OCI-LY1 (cell line): ENCODE measurements at regions not wholly inside any gene's neighbourhood (a gene's known extent, or its start where the extent isn't known, plus 50 kb on each side); places are given as distances from the start of the nearest gene placed in this dataset.

Experiments used
- EZH2 ChIP-seq: fragments of 200-600 bp; sonication (generic), shearing (Covaris generic); IDR thresholded peaks from 2 replicates; pipeline ENCODE4 v1.8.0; 2017; ENCODE audit warnings: borderline replicate concordance, mixed run types, mild to moderate bottlenecking, antibody characterized with exemption, low read length, moderate library complexity, mixed read lengths
- TF ChIP-seq, protein P1 (sequence below): fragments of 200-600 bp; sonication (generic), shearing (Covaris generic); IDR thresholded peaks from 2 replicates; pipeline ENCODE4 v1.5.1; 2017; ENCODE audit warnings: mild to moderate bottlenecking, antibody characterized with exemption, low read length, moderate library complexity, mixed read lengths

DNA sequence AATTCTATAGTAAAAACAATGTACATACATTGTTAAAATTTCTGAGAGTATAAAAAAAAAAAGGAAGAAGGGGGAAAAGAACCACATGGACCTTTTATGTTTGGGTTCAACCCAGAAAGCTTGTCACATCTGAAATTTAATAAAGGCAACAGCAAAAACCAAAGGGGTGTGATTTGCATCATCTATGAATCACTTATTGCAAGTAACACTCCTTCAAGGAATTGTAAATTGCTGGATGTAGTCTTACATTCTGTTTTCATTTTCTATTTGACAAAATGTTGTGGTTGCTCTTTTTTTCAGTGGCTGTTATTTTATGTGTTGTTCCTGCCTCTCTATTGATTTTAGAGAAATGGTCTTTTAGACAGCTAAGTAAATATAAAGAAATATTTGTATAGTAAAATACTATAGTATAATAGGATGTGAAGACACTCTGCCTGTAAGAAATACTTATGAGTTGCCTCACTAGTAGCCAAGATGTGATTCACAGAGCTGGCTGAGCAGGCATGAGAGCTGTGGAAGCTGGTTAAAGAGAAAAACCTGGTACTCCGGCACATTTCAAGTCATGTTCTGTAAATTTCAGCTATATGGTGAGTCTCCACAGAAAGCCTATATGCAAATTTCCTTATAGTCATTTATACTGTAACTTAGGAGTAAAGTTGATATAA is 131.1 kb upstream of the CNTLN start:
- TF ChIP-seq, protein P1, sequence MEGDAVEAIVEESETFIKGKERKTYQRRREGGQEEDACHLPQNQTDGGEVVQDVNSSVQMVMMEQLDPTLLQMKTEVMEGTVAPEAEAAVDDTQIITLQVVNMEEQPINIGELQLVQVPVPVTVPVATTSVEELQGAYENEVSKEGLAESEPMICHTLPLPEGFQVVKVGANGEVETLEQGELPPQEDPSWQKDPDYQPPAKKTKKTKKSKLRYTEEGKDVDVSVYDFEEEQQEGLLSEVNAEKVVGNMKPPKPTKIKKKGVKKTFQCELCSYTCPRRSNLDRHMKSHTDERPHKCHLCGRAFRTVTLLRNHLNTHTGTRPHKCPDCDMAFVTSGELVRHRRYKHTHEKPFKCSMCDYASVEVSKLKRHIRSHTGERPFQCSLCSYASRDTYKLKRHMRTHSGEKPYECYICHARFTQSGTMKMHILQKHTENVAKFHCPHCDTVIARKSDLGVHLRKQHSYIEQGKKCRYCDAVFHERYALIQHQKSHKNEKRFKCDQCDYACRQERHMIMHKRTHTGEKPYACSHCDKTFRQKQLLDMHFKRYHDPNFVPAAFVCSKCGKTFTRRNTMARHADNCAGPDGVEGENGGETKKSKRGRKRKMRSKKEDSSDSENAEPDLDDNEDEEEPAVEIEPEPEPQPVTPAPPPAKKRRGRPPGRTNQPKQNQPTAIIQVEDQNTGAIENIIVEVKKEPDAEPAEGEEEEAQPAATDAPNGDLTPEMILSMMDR, result no peak
- TF ChIP-seq EZH2, result no peak
